Fibroblast of lung (primary cell): ENCODE measurements at regions not wholly inside any gene's neighbourhood (a gene's known extent, or its start where the extent isn't known, plus 50 kb on each side); places are given as distances from the start of the nearest gene placed in this dataset.

Experiments used
- CTCF ChIP-seq, 2 donors: IDR thresholded peaks in 1 of 2; conservative IDR thresholded peaks in 1 of 2; 1 replicate in 1 of 2; 2 replicates in 1 of 2; pipeline ENCODE4 v1.5.1; 2011 to 2012; ENCODE audit warnings: low read length in 2 of 2, control low read depth in 1 of 2, inconsistent platforms in 1 of 2, low read depth in 1 of 2, mild to moderate bottlenecking in 1 of 2
- EZH2 ChIP-seq: IDR thresholded peaks from 2 replicates; pipeline ENCODE4 v1.5.1; 2012; ENCODE audit warnings: low read length, control low read depth, mild to moderate bottlenecking; ENCODE audit errors: missing control alignments

DNA sequence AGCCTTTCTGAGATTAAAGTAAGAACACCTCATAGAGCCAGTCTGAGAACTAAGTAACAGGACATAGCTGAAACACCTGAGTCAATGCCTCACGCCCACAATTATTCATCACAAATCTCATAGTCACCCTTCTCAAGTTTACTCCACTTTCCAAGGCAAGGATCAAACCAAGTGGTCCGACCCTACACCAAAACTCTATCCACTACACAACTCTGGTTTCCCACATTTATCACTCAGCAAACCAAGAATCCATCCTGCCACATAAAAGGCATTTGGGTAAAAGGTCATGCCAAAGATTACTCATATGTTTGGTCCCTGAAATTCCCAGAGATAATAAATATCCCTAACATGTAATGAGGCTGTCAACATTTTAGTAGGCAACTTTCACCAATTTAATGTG is 144.1 kb downstream of the RPAP3 start:
- TF ChIP-seq CTCF (conservative IDR thresholded peaks at IDR 0.05 in 1 of 2, IDR thresholded peaks at IDR 0.05 in 1 of 2; ENCODE audit: low read depth in 1 of 2, low read length in 2 of 2) (no peak), EZH2 (no peak)
